ENCODE measurements at regions not wholly inside any gene's neighbourhood (a gene's known extent, or its start where the extent isn't known, plus 50 kb on each side); places are given as distances from the start of the nearest gene placed in this dataset.

- no peak for TF ChIP-seq POLR2A (IDR thresholded peaks at IDR 0.05)
- TF ChIP-seq CTCF (IDR thresholded peaks at IDR 0.05 in 4 of 5, conservative IDR thresholded peaks at IDR 0.05 in 1 of 5), result no peak
These were observed 838.2 kb upstream of the CHAC2 start for GRCh38 chr2:52929412-52929811.

Data from gastrocnemius medialis (tissue), 4 donors.